ENCODE measurements at regions not wholly inside any gene's neighbourhood (a gene's known extent, or its start where the extent isn't known, plus 50 kb on each side); places are given as distances from the start of the nearest gene placed in this dataset.

DNA sequence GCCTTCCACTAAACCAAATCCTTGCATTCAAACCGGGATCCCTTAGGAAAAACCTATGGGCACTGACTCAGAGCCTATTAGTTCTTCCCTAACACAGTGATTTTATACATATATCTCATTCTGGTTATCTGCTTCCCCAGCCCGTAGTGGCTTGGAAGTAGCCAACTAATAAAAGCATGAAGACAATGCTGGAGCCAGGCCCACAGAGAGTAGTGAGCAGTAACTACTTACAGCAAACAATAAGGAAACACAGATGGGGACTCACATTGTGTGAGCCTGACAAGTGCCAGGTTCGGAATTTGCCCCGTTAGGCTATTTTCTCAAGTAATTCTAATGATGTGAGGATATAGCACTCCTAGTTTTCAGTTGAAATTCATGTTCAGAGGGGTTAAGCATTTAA, 83.3 kb upstream of the OR5AK2 start:
- TF ChIP-seq CTCF (IDR thresholded peaks at IDR 0.05; ENCODE audit: low read depth, low read length) (no peak), EZH2phosphoT487 (IDR thresholded peaks at IDR 0.05; ENCODE audit: low read depth) (no peak)
